Activated naive CD4-positive, alpha-beta T cell treated with anti-CD3 and anti-CD28 coated beads, Interleukin-2, amount 10 ng/mL, durations not matched to agents 7 days and 5 days (primary cell): ENCODE measurements at regions not wholly inside any gene's neighbourhood (a gene's known extent, or its start where the extent isn't known, plus 50 kb on each side); places are given as distances from the start of the nearest gene placed in this dataset.

Experiments used
- CTCF ChIA-PET: fragments of 350-600 bp; sonication (Branson Sonifier 250); formaldehyde crosslinking; loops from one replicate; lab custom pipeline; 2021; ENCODE audit warnings: antibody characterized with exemption; lab: Charles Lee
- DNase-seq: peaks from one replicate; pipeline ENCODE4 v3.0.0-alpha.2; 2020
- H3K27ac Mint-ChIP-seq: one replicate; pipeline ENCODE4 v1.8.0; 2021; ENCODE audit warnings: mild to moderate bottlenecking, moderate library complexity, mixed read lengths
- H3K27me3 Mint-ChIP-seq: one replicate; pipeline ENCODE4 v1.8.0; 2021; ENCODE audit warnings: mild to moderate bottlenecking, mixed read lengths
- H3K36me3 Mint-ChIP-seq: one replicate; pipeline ENCODE4 v1.8.0; 2021; ENCODE audit warnings: mixed read lengths
- H3K4me1 Mint-ChIP-seq: one replicate; pipeline ENCODE4 v1.8.0; 2021; ENCODE audit warnings: mixed read lengths
- H3K4me3 Mint-ChIP-seq: one replicate; pipeline ENCODE4 v1.8.0; 2021; ENCODE audit warnings: mild to moderate bottlenecking, moderate library complexity, mixed read lengths
- H3K9me3 Mint-ChIP-seq: one replicate; pipeline ENCODE4 v1.8.0; 2021; ENCODE audit warnings: mixed read lengths

- Mint-ChIP-seq H3K4me3 (no peak overlapping the region), H3K36me3 (no peaks in the 10 kb centered on the region), H3K27ac (no peak overlapping the region), H3K9me3 (peaks cover 3% of the 10 kb centered on the region), H3K27me3 (no peaks in the 10 kb centered on the region), H3K4me1 (no peaks in the 10 kb centered on the region)
- no peak for DNase-seq
- CTCF ChIA-PET: no interaction called here
Measured at GRCh38 chr5:106522296-106522695, 1148.4 kb downstream of the EFNA5 start.

- Mint-ChIP-seq H3K27ac (no peak overlapping the region), H3K4me3 (no peak overlapping the region), H3K9me3 (peaks cover 3% of the 10 kb centered on the region), H3K27me3 (no peaks in the 10 kb centered on the region), H3K36me3 (no peaks in the 10 kb centered on the region), H3K4me1 (no peaks in the 10 kb centered on the region)
- CTCF ChIA-PET: no interaction called here
- no peak for DNase-seq
Measured at GRCh38 chr5:106521701-106522100, 1149.0 kb downstream of the EFNA5 start.

- Mint-ChIP-seq H3K27ac (no peak overlapping the region), H3K4me3 (no peak overlapping the region), H3K9me3 (peaks cover 9% of the 10 kb centered on the region), H3K4me1 (no peaks in the 10 kb centered on the region), H3K27me3 (no peaks in the 10 kb centered on the region), H3K36me3 (no peaks in the 10 kb centered on the region)
- CTCF ChIA-PET: no interaction called here
- no peak for DNase-seq
Measured at GRCh38 chr5:106510321-106510720, 1160.4 kb downstream of the EFNA5 start.

GRCh38 chr5:106508894-106509293 is 1161.8 kb downstream of the EFNA5 start:
- CTCF ChIA-PET: no interaction called here
- no peaks in the 10 kb centered on the region for H3K36me3 Mint-ChIP-seq
- H3K27me3 Mint-ChIP-seq: no peaks in the 10 kb centered on the region
- H3K27ac Mint-ChIP-seq: no peak overlapping the region
- H3K9me3 Mint-ChIP-seq: peaks cover 8% of the 10 kb centered on the region
- DNase-seq: no peak
- H3K4me3 Mint-ChIP-seq: no peak overlapping the region
- H3K4me1 Mint-ChIP-seq: no peaks in the 10 kb centered on the region

- no peaks in the 10 kb centered on the region for H3K36me3 Mint-ChIP-seq
- no peaks in the 10 kb centered on the region for H3K27me3 Mint-ChIP-seq
- H3K9me3 Mint-ChIP-seq: peaks cover 4% of the 10 kb centered on the region
- no peak overlapping the region for H3K27ac Mint-ChIP-seq
- H3K4me3 Mint-ChIP-seq: no peak overlapping the region
- DNase-seq: no peak
- CTCF ChIA-PET: no interaction called here
- no peaks in the 10 kb centered on the region for H3K4me1 Mint-ChIP-seq
Measured at GRCh38 chr5:106493910-106494309, 1176.8 kb downstream of the EFNA5 start.

- no peak overlapping the region for H3K4me3 Mint-ChIP-seq
- DNase-seq: no peak
- no peak overlapping the region for H3K27ac Mint-ChIP-seq
- CTCF ChIA-PET: no interaction called here
- no peaks in the 10 kb centered on the region for H3K4me1 Mint-ChIP-seq
- H3K27me3 Mint-ChIP-seq: no peaks in the 10 kb centered on the region
- H3K9me3 Mint-ChIP-seq: no peaks in the 10 kb centered on the region
- H3K36me3 Mint-ChIP-seq: no peaks in the 10 kb centered on the region
Measured at GRCh38 chr5:106489004-106489403, 1181.7 kb downstream of the EFNA5 start.

GRCh38 chr5:106488407-106488806 is 1182.3 kb downstream of the EFNA5 start:
- Mint-ChIP-seq H3K27ac (no peak overlapping the region), H3K36me3 (no peaks in the 10 kb centered on the region), H3K9me3 (no peaks in the 10 kb centered on the region), H3K27me3 (no peaks in the 10 kb centered on the region), H3K4me3 (no peak overlapping the region), H3K4me1 (no peaks in the 10 kb centered on the region)
- DNase-seq: no peak
- CTCF ChIA-PET: interaction anchor here (1.0 kb wide), 1 partner anchor 34 kb away, joined by 3 read pairs; no protein-coding TSS in a partner anchor

GRCh38 chr5:106481374-106481773 is 1189.4 kb downstream of the EFNA5 start:
- DNase-seq: no peak
- Mint-ChIP-seq H3K36me3 (no peaks in the 10 kb centered on the region), H3K4me3 (no peak overlapping the region), H3K27me3 (no peaks in the 10 kb centered on the region), H3K4me1 (no peaks in the 10 kb centered on the region), H3K9me3 (peaks cover 2% of the 10 kb centered on the region), H3K27ac (no peak overlapping the region)
- CTCF ChIA-PET: no interaction called here

GRCh38 chr5:106476630-106477029 is 1194.1 kb downstream of the EFNA5 start:
- H3K27me3 Mint-ChIP-seq: no peaks in the 10 kb centered on the region
- H3K27ac Mint-ChIP-seq: no peak overlapping the region
- CTCF ChIA-PET: no interaction called here
- no peak for DNase-seq
- H3K9me3 Mint-ChIP-seq: no peaks in the 10 kb centered on the region
- H3K4me3 Mint-ChIP-seq: no peak overlapping the region
- H3K4me1 Mint-ChIP-seq: no peaks in the 10 kb centered on the region
- H3K36me3 Mint-ChIP-seq: no peaks in the 10 kb centered on the region

GRCh38 chr5:106474066-106474465 is 1196.7 kb downstream of the EFNA5 start:
- CTCF ChIA-PET: no interaction called here
- no peaks in the 10 kb centered on the region for H3K36me3 Mint-ChIP-seq

GRCh38 chr5:106459541-106459940 is 1211.2 kb downstream of the EFNA5 start:
- H3K36me3 Mint-ChIP-seq: no peaks in the 10 kb centered on the region
- CTCF ChIA-PET: no interaction called here
- H3K4me3 Mint-ChIP-seq: no peak overlapping the region
- DNase-seq: no peak
- no peaks in the 10 kb centered on the region for H3K4me1 Mint-ChIP-seq
- no peaks in the 10 kb centered on the region for H3K27me3 Mint-ChIP-seq
- no peak overlapping the region for H3K27ac Mint-ChIP-seq
- peaks cover 3% of the 10 kb centered on the region for H3K9me3 Mint-ChIP-seq

More at GRCh38 chr5:106474066-106474465, 1196.7 kb downstream of the EFNA5 start:
- H3K9me3 Mint-ChIP-seq: peaks cover 5% of the 10 kb centered on the region
- H3K4me1 Mint-ChIP-seq: no peaks in the 10 kb centered on the region
- no peak for DNase-seq
- H3K4me3 Mint-ChIP-seq: no peak overlapping the region
- H3K27me3 Mint-ChIP-seq: no peaks in the 10 kb centered on the region
- H3K27ac Mint-ChIP-seq: no peak overlapping the region

GRCh38 chr5:106454651-106455415 is 1215.9 kb downstream of the EFNA5 start:
- Mint-ChIP-seq H3K27me3 (no peaks in the 10 kb centered on the region), H3K27ac (no peak overlapping the region), H3K4me1 (no peaks in the 10 kb centered on the region), H3K4me3 (no peak overlapping the region), H3K9me3 (peaks cover 3% of the 10 kb centered on the region), H3K36me3 (no peaks in the 10 kb centered on the region)
- CTCF ChIA-PET: interaction anchor here (1.0 kb wide), 1 partner anchor 33 kb away, joined by 3 read pairs; no protein-coding TSS in a partner anchor
- no peak for DNase-seq

GRCh38 chr5:106454050-106454449 is 1216.7 kb downstream of the EFNA5 start:
- DNase-seq: no peak
- Mint-ChIP-seq H3K4me3 (no peak overlapping the region), H3K27ac (no peak overlapping the region), H3K4me1 (no peaks in the 10 kb centered on the region), H3K36me3 (no peaks in the 10 kb centered on the region), H3K9me3 (peaks cover 3% of the 10 kb centered on the region), H3K27me3 (no peaks in the 10 kb centered on the region)
- CTCF ChIA-PET: interaction anchor here (1.0 kb wide), 1 partner anchor 34 kb away, joined by 3 read pairs; no protein-coding TSS in a partner anchor

GRCh38 chr5:106451998-106452397 is 1218.7 kb downstream of the EFNA5 start:
- peaks cover 1% of the 10 kb centered on the region for H3K9me3 Mint-ChIP-seq
- CTCF ChIA-PET: no interaction called here
- peaks cover 5% of the 10 kb centered on the region for H3K4me1 Mint-ChIP-seq
- no peak overlapping the region for H3K27ac Mint-ChIP-seq
- no peaks in the 10 kb centered on the region for H3K36me3 Mint-ChIP-seq
- H3K4me3 Mint-ChIP-seq: no peak overlapping the region
- DNase-seq: no peak
- H3K27me3 Mint-ChIP-seq: no peaks in the 10 kb centered on the region

GRCh38 chr5:106443746-106444145 is 1227.0 kb downstream of the EFNA5 start:
- Mint-ChIP-seq H3K27ac (no peak overlapping the region), H3K9me3 (no peaks in the 10 kb centered on the region), H3K27me3 (no peaks in the 10 kb centered on the region), H3K4me1 (peaks cover 5% of the 10 kb centered on the region), H3K4me3 (no peak overlapping the region), H3K36me3 (no peaks in the 10 kb centered on the region)
- CTCF ChIA-PET: no interaction called here
- no peak for DNase-seq
